OCI-LY3 (cell line): ENCODE measurements at regions not wholly inside any gene's neighbourhood (a gene's known extent, or its start where the extent isn't known, plus 50 kb on each side); places are given as distances from the start of the nearest gene placed in this dataset.

Experiments
- H2AFZ ChIP-seq: fragments of 200-600, 300-600 bp; shearing (Covaris generic); 2 replicates; pipeline ENCODE4 v1.6.0; 2014; ENCODE audit warnings: antibody characterized with exemption, low read depth, low read length
- H3K27ac ChIP-seq: fragments of 200-600, 300-600 bp; sonication (generic); 2 replicates; pipeline ENCODE4 v1.5.1; 2014; ENCODE audit warnings: mild to moderate bottlenecking, low read length, moderate library complexity, mixed read lengths
- H3K27me3 ChIP-seq: fragments of 200-600, 300-600 bp; sonication (generic); 2 replicates; pipeline ENCODE4 v1.6.1; 2014; ENCODE audit warnings: low read depth, low read length, mixed read lengths
- H3K36me3 ChIP-seq: fragments of 200-600, 300-600 bp; sonication (generic); replicated peaks from 2 replicates; pipeline ENCODE3; 2014; ENCODE audit warnings: low read depth, low read length, mixed read lengths
- H3K4me1 ChIP-seq: fragments of 300-600, 200-600 bp; sonication (generic); 2 replicates; pipeline ENCODE4 v1.6.1; 2014; ENCODE audit warnings: low read length, mixed read lengths
- H3K4me2 ChIP-seq: fragments of 200-600, 300-600 bp; sonication (generic); 2 replicates; pipeline ENCODE4 v1.6.1; 2014; ENCODE audit warnings: low read length, mixed read lengths
- H3K4me3 ChIP-seq: fragments of 300-600, 200-600 bp; sonication (generic); 2 replicates; pipeline ENCODE4 v1.5.1; 2014; ENCODE audit warnings: antibody characterized with exemption, mild to moderate bottlenecking, low read length, moderate library complexity
- H3K79me2 ChIP-seq: fragments of 300-600, 200-600 bp; shearing (Covaris generic); 2 replicates; pipeline ENCODE4 v1.6.1; 2014; ENCODE audit warnings: mild to moderate bottlenecking, low read length, mixed read lengths
- H3K9ac ChIP-seq: fragments of 300-600, 200-600 bp; shearing (Covaris generic); 2 replicates; pipeline ENCODE4 v1.6.0; 2014; ENCODE audit warnings: mild to moderate bottlenecking, low read length, moderate library complexity
- H3K9me3 ChIP-seq: fragments of 200-600, 300-600 bp; shearing (Covaris generic); 2 replicates; pipeline ENCODE4 v1.6.1; 2014; ENCODE audit warnings: low read length, mixed read lengths; ENCODE audit not compliant: insufficient read depth
- H4K20me1 ChIP-seq: fragments of 200-600, 300-600 bp; sonication (generic); 2 replicates; pipeline ENCODE4 v1.6.1; 2016; ENCODE audit warnings: low read length, mixed read lengths; ENCODE audit not compliant: insufficient read depth
- CTCF ChIP-seq: fragments of 200-600, 300-600 bp; sonication (generic); IDR thresholded peaks from 2 replicates; pipeline ENCODE4 v1.5.1; 2014; ENCODE audit warnings: antibody characterized with exemption, low read length, low read depth
- EZH2phosphoT487 ChIP-seq: fragments of 200-600 bp; shearing (Covaris generic); IDR thresholded peaks from 2 replicates; pipeline ENCODE4 v1.6.1; 2018; ENCODE audit warnings: antibody characterized with exemption, mixed run types, low read depth

DNA sequence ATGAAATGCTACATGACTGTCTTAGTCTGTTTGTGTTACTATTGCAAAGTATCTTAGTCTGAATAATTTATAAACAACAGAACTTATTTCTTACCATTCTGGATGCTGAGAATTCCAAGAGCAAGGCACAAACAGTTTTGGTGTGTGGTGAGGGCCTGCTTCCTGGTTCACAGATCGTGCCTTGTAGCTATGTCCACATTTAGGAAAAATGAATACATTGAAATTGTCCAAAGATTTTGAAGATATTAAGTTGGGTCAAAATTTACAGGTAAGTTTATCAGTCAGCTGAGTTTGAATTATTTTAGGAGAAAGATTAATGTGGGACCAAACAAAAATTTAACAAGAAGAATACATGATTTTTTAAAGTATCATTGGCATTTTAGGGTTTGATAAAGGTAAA, 293.5 kb downstream of the LTN1 start:
- H3K79me2 ChIP-seq: no peaks in the 10 kb centered on the region
- no peak overlapping the region for H3K4me2 ChIP-seq
- no peaks in the 10 kb centered on the region for H3K4me1 ChIP-seq
- H3K9ac ChIP-seq: no peak overlapping the region
- no peaks in the 10 kb centered on the region for H3K36me3 ChIP-seq
- no peaks in the 10 kb centered on the region for H3K9me3 ChIP-seq
- no peaks in the 10 kb centered on the region for H4K20me1 ChIP-seq
- no peak overlapping the region for H2AFZ ChIP-seq
- H3K27me3 ChIP-seq: no peaks in the 10 kb centered on the region
- no peak overlapping the region for H3K4me3 ChIP-seq
- no peak overlapping the region for H3K27ac ChIP-seq
- TF ChIP-seq EZH2phosphoT487 (no peak), CTCF (no peak)

- Histone ChIP-seq H3K36me3 (no peaks in the 10 kb centered on the region), H4K20me1 (no peaks in the 10 kb centered on the region), H3K27ac (no peak overlapping the region), H3K9ac (no peak overlapping the region), H3K79me2 (no peaks in the 10 kb centered on the region), H3K4me2 (no peak overlapping the region), H3K4me1 (no peaks in the 10 kb centered on the region), H3K9me3 (no peaks in the 10 kb centered on the region), H2AFZ (no peak overlapping the region), H3K4me3 (no peak overlapping the region), H3K27me3 (no peaks in the 10 kb centered on the region)
- no peak for TF ChIP-seq EZH2phosphoT487
- no peak for TF ChIP-seq CTCF
Measured at GRCh38 chr21:28696844-28697410, 295.8 kb downstream of the LTN1 start.

DNA sequence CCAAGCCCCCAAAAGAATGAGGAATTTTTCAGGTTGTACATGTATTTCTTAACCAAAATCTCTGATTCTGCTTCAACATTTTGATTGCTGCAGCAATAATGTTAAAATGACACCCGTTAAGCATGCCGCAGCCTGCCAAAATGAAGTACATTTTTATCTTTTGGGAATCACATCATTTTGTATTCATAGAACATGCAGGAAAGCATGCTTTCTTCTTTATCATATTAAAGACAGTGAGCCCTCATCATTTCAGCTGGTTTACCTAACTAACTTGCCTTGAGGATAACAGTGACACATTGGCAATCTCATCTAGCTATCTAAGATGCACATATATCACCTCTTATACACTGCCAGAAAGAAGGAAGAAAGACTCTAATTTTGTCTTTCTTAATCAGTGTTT, 299.2 kb downstream of the LTN1 start:
- no peak overlapping the region for H3K9ac ChIP-seq
- no peaks in the 10 kb centered on the region for H3K79me2 ChIP-seq
- no peaks in the 10 kb centered on the region for H3K27me3 ChIP-seq
- no peak overlapping the region for H2AFZ ChIP-seq
- no peaks in the 10 kb centered on the region for H3K36me3 ChIP-seq
- H4K20me1 ChIP-seq: no peaks in the 10 kb centered on the region
- no peak for TF ChIP-seq CTCF
- TF ChIP-seq EZH2phosphoT487: no peak
- no peak overlapping the region for H3K27ac ChIP-seq
- H3K4me1 ChIP-seq: no peaks in the 10 kb centered on the region
- no peak overlapping the region for H3K4me2 ChIP-seq
- H3K4me3 ChIP-seq: no peak overlapping the region
- H3K9me3 ChIP-seq: no peaks in the 10 kb centered on the region

DNA sequence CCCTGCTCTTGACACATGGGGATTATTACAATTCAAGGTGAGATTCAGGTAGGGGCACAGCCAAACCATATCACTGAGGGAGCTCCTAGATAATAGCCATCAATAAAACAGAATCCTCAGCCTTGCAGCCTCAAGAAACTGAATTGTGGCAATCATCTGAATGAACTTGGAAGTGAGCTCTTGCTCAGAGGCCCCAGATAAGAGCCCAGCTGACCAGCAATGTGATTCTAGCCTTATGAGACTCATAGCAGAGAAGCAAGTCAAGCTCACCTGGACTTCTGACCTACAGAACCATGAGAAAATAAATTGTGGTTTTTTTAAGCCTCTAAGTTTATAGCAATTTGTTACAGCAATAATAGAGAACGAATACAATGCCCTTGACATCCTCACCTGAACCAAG, 302.5 kb downstream of the LTN1 start:
- H3K4me3 ChIP-seq: no peak overlapping the region
- no peaks in the 10 kb centered on the region for H3K9me3 ChIP-seq
- H3K9ac ChIP-seq: no peak overlapping the region
- H2AFZ ChIP-seq: no peak overlapping the region
- H4K20me1 ChIP-seq: no peaks in the 10 kb centered on the region
- TF ChIP-seq EZH2phosphoT487 (no peak), CTCF (no peak)
- H3K79me2 ChIP-seq: no peaks in the 10 kb centered on the region
- H3K4me2 ChIP-seq: no peak overlapping the region
- H3K4me1 ChIP-seq: no peaks in the 10 kb centered on the region
- H3K27ac ChIP-seq: no peak overlapping the region
- no peaks in the 10 kb centered on the region for H3K27me3 ChIP-seq
- H3K36me3 ChIP-seq: no peaks in the 10 kb centered on the region
